Myocyte (in vitro differentiated cells): ENCODE measurements at regions not wholly inside any gene's neighbourhood (a gene's known extent, or its start where the extent isn't known, plus 50 kb on each side); places are given as distances from the start of the nearest gene placed in this dataset.

ENCODE experiments used
- DNase-seq: peaks from one replicate; pipeline ENCODE4 v3.0.0-alpha.2; 2012; ENCODE audit warnings: low read depth

- no peak for DNase-seq
These were observed 60.2 kb downstream of the PDE6H start for GRCh38 chr12:15033029-15033428.

DNA sequence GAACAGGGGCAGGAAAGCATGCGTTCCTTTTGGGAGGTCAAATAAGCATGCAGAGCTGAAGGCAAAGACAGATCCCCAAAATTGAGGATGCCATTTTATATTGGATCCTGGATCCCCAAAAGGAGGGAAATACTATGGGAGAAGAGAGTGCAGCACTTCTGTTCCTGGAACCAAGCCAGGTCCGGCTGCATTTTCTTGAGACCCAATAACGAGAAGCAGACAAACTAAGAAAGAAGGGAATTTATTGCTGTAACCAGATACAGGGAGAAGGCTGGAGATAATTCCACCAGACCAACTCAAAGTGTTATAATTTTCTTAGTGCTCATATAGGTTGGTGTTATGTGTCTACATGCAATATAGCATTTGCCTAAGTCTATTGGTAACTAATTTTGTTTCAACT, 60.8 kb downstream of the PDE6H start:
- no peak for DNase-seq

DNA sequence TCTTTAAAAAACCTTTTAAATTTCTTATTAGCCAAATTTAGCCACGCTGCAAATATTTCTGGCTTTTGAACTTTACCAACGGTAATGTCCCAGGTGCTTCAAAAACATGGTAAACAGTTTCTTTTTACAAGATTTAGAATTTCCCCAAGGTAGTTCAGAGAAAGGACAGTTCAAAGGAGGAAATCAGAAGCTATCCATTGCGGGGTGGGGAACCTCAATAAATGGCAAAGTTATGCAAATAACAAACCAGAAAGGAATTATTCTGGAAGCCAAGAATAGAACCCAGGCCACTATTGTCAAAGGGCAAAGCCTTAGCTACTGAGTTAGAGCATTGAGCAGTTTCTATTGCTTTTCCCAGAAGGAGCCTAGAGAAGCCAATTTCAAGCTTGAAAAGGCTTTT, 62.3 kb downstream of the PDE6H start:
- no peak for DNase-seq

DNA sequence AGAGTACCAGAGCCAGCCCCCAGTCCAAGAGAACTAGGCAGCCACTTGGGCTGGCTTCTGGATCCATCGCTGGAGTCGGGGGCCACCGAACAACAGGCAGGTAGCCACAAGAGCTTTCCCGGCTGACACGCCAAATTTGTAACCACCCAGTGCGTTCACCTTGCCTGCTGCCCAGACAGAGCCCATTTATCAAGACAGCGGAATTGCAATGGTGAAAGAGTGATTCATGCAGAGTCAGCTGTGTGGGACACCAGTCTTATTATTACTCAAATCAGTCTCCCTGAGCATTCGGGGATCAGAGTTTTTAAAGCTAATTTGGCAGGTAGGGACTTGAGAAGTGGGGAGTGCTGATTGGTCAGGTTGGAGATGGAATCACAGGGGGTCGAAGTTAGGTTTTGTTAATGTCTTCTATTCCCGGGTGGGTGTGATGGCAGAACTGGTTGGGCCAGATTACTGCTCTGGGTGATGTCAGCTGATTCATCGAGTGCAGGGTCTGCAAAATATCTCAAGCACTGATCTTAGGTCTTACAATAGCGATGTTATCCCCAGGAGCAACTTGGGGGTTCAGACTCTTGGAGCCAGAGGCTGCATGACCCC, 64.3 kb downstream of the PDE6H start:
- no peak for DNase-seq

- DNase-seq: no peak
These were observed 65.3 kb downstream of the PDE6H start for GRCh38 chr12:15038137-15038536.

DNA sequence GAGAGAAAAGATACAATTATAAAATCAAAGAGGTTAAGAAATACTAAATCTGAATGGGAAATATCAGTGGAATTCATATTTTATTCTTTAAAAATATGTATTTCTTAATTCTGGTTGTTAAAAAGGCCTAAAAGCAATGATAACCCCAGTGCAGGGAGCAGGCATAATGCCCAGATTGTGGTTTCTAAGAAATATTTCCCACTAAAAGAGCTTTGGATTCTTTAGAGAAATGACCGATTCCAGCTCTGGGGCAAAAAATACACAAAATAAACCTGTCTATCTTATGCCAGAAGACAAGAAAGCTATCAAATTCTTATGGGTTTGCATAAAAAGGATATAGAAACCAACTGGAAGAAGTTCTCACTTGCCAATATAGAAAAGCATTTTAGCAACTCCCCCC, 71.6 kb downstream of the PDE6H start:
- peak; percentile 67 for DNase-seq

DNA sequence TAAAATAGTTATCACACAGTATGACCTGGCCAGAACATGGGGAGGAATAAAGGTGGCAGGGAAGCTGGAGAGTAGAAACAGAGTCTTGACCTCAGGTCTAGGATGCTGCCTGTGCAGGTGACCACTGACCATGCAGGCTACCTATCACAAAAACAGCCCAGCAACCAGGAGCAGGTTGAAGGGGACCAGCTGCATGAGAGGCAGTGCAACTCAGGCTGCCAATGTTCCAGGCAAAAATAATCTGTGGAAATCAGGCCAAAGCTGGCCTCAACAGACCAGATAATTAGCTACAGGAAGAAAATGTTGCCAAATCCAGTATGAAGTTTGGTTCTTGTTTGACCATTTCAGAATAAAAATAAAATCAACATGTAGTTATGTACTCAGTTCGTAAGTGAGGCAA, 72.6 kb downstream of the PDE6H start:
- DNase-seq: no peak

DNA sequence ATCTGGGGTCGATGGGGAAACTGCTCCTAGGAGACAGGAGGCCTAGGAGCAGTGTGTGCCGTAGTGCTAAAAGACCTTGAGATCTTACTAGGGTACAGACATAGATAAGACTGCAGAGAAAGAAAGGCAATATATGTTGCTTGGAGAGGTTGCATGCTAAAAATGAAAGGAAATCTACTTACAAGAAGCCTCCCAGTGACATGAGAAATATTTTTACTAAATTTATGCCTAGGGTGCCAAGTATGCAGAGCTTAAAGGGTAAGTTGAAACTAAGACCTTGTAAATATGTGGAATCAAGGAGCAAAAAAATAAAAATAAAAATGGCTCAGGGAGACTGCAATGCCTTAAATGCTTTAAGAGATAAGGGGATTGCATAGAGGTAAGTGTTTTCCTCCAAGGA, 74.8 kb downstream of the PDE6H start:
- no peak for DNase-seq

- no peak for DNase-seq
These were observed 76.8 kb downstream of the PDE6H start for GRCh38 chr12:15049461-15050153.

GRCh38 chr12:15050659-15051058, 77.8 kb downstream of the PDE6H start:
- no peak for DNase-seq

- DNase-seq: no peak
These were observed 79.8 kb downstream of the PDE6H start for GRCh38 chr12:15052691-15053090.

GRCh38 chr12:15056218-15056617, 83.4 kb downstream of the PDE6H start:
- no peak for DNase-seq
